ENCODE measurements at regions not wholly inside any gene's neighbourhood (a gene's known extent, or its start where the extent isn't known, plus 50 kb on each side); places are given as distances from the start of the nearest gene placed in this dataset.

GRCh38 chr6:14462566-14462965, 345.0 kb downstream of the CD83 start:
- H3K4me3 Mint-ChIP-seq, result no peak overlapping the region
- H3K4me1 Mint-ChIP-seq (ENCODE audit: low read depth), result peaks cover 17% of the 10 kb centered on the region
- H3K27ac Mint-ChIP-seq, result no peak overlapping the region
- H3K27me3 Mint-ChIP-seq (ENCODE audit: low read depth), result no peaks in the 10 kb centered on the region
- DNase-seq (ENCODE audit: low spot score), result no peak
- H3K9me3 Mint-ChIP-seq, result peaks cover 56% of the 10 kb centered on the region
- peaks cover 12% of the 10 kb centered on the region for H3K36me3 Mint-ChIP-seq (ENCODE audit: low read depth)

GRCh38 chr6:14463110-14463509, 345.5 kb downstream of the CD83 start:
- no peak for DNase-seq (ENCODE audit: low spot score)
- Mint-ChIP-seq H3K9me3 (peaks cover 60% of the 10 kb centered on the region), H3K27ac (no peak overlapping the region), H3K36me3 (ENCODE audit: low read depth) (peaks cover 12% of the 10 kb centered on the region), H3K27me3 (ENCODE audit: low read depth) (no peaks in the 10 kb centered on the region), H3K4me3 (no peak overlapping the region), H3K4me1 (ENCODE audit: low read depth) (peaks cover 17% of the 10 kb centered on the region)

- Mint-ChIP-seq H3K4me3 (no peak overlapping the region), H3K27ac (no peak overlapping the region), H3K9me3 (peaks cover 67% of the 10 kb centered on the region), H3K27me3 (ENCODE audit: low read depth) (no peaks in the 10 kb centered on the region), H3K4me1 (ENCODE audit: low read depth) (peaks cover 17% of the 10 kb centered on the region), H3K36me3 (ENCODE audit: low read depth) (peaks cover 16% of the 10 kb centered on the region)
- DNase-seq (ENCODE audit: low spot score), result no peak
These were observed 346.5 kb downstream of the CD83 start for GRCh38 chr6:14464055-14464454.

GRCh38 chr6:14464716-14465115, 347.1 kb downstream of the CD83 start:
- no peaks in the 10 kb centered on the region for H3K27me3 Mint-ChIP-seq (ENCODE audit: low read depth)
- H3K4me3 Mint-ChIP-seq, result no peak overlapping the region
- H3K4me1 Mint-ChIP-seq (ENCODE audit: low read depth), result peaks cover 16% of the 10 kb centered on the region
- peaks cover 71% of the 10 kb centered on the region for H3K9me3 Mint-ChIP-seq
- DNase-seq (ENCODE audit: low spot score), result no peak
- H3K36me3 Mint-ChIP-seq (ENCODE audit: low read depth), result peaks cover 20% of the 10 kb centered on the region
- H3K27ac Mint-ChIP-seq, result no peak overlapping the region

GRCh38 chr6:14466278-14466677, 348.7 kb downstream of the CD83 start:
- Mint-ChIP-seq H3K9me3 (peaks cover 68% of the 10 kb centered on the region), H3K27me3 (ENCODE audit: low read depth) (no peaks in the 10 kb centered on the region), H3K4me1 (ENCODE audit: low read depth) (peaks cover 7% of the 10 kb centered on the region), H3K27ac (no peak overlapping the region), H3K4me3 (no peak overlapping the region), H3K36me3 (ENCODE audit: low read depth) (peaks cover 24% of the 10 kb centered on the region)
- no peak for DNase-seq (ENCODE audit: low spot score)

GRCh38 chr6:14467591-14467990, 350.0 kb downstream of the CD83 start:
- Mint-ChIP-seq H3K27ac (no peak overlapping the region), H3K4me1 (ENCODE audit: low read depth) (peaks cover 7% of the 10 kb centered on the region), H3K27me3 (ENCODE audit: low read depth) (no peaks in the 10 kb centered on the region), H3K9me3 (peaks cover 65% of the 10 kb centered on the region), H3K36me3 (ENCODE audit: low read depth) (peaks cover 21% of the 10 kb centered on the region), H3K4me3 (no peak overlapping the region)
- DNase-seq (ENCODE audit: low spot score), result no peak

GRCh38 chr6:14468647-14469321, 351.2 kb downstream of the CD83 start:
- Mint-ChIP-seq H3K27me3 (ENCODE audit: low read depth) (no peaks in the 10 kb centered on the region), H3K9me3 (peaks cover 60% of the 10 kb centered on the region), H3K4me1 (ENCODE audit: low read depth) (peaks cover 11% of the 10 kb centered on the region), H3K36me3 (ENCODE audit: low read depth) (peaks cover 20% of the 10 kb centered on the region), H3K27ac (no peak overlapping the region), H3K4me3 (no peak overlapping the region)
- DNase-seq (ENCODE audit: low spot score), result no peak

- Mint-ChIP-seq H3K27ac (no peak overlapping the region), H3K36me3 (ENCODE audit: low read depth) (peaks cover 19% of the 10 kb centered on the region), H3K27me3 (ENCODE audit: low read depth) (no peaks in the 10 kb centered on the region), H3K4me1 (ENCODE audit: low read depth) (peaks cover 9% of the 10 kb centered on the region), H3K4me3 (no peak overlapping the region), H3K9me3 (peaks cover 49% of the 10 kb centered on the region)
- no peak for DNase-seq (ENCODE audit: low spot score)
These were observed 352.5 kb downstream of the CD83 start for GRCh38 chr6:14470101-14470500.

GRCh38 chr6:14470671-14471070, 353.1 kb downstream of the CD83 start:
- H3K27ac Mint-ChIP-seq, result no peak overlapping the region
- H3K4me3 Mint-ChIP-seq, result no peak overlapping the region
- peaks cover 9% of the 10 kb centered on the region for H3K4me1 Mint-ChIP-seq (ENCODE audit: low read depth)
- no peak for DNase-seq (ENCODE audit: low spot score)
- H3K9me3 Mint-ChIP-seq, result peaks cover 45% of the 10 kb centered on the region
- H3K36me3 Mint-ChIP-seq (ENCODE audit: low read depth), result peaks cover 19% of the 10 kb centered on the region
- H3K27me3 Mint-ChIP-seq (ENCODE audit: low read depth), result no peaks in the 10 kb centered on the region

GRCh38 chr6:14472255-14472985, 354.8 kb downstream of the CD83 start:
- H3K36me3 Mint-ChIP-seq (ENCODE audit: low read depth), result peaks cover 17% of the 10 kb centered on the region
- H3K4me3 Mint-ChIP-seq, result no peak overlapping the region
- no peak overlapping the region for H3K27ac Mint-ChIP-seq
- peaks cover 35% of the 10 kb centered on the region for H3K9me3 Mint-ChIP-seq
- DNase-seq (ENCODE audit: low spot score), result no peak
- peaks cover 9% of the 10 kb centered on the region for H3K4me1 Mint-ChIP-seq (ENCODE audit: low read depth)
- no peaks in the 10 kb centered on the region for H3K27me3 Mint-ChIP-seq (ENCODE audit: low read depth)

GRCh38 chr6:14472986-14473337, 355.4 kb downstream of the CD83 start:
- Mint-ChIP-seq H3K27ac (no peak overlapping the region), H3K36me3 (ENCODE audit: low read depth) (peaks cover 17% of the 10 kb centered on the region), H3K9me3 (peaks cover 30% of the 10 kb centered on the region), H3K4me1 (ENCODE audit: low read depth) (peaks cover 7% of the 10 kb centered on the region), H3K4me3 (no peak overlapping the region), H3K27me3 (ENCODE audit: low read depth) (no peaks in the 10 kb centered on the region)
- no peak for DNase-seq (ENCODE audit: low spot score)

GRCh38 chr6:14474816-14475215, 357.2 kb downstream of the CD83 start:
- no peaks in the 10 kb centered on the region for H3K27me3 Mint-ChIP-seq (ENCODE audit: low read depth)
- peaks cover 7% of the 10 kb centered on the region for H3K36me3 Mint-ChIP-seq (ENCODE audit: low read depth)
- no peak overlapping the region for H3K27ac Mint-ChIP-seq
- peaks cover 5% of the 10 kb centered on the region for H3K4me1 Mint-ChIP-seq (ENCODE audit: low read depth)
- no peak overlapping the region for H3K4me3 Mint-ChIP-seq
- H3K9me3 Mint-ChIP-seq, result peaks cover 17% of the 10 kb centered on the region
- DNase-seq (ENCODE audit: low spot score), result no peak

- H3K9me3 Mint-ChIP-seq, result peaks cover 14% of the 10 kb centered on the region
- no peak overlapping the region for H3K4me3 Mint-ChIP-seq
- peaks cover 5% of the 10 kb centered on the region for H3K4me1 Mint-ChIP-seq (ENCODE audit: low read depth)
- no peaks in the 10 kb centered on the region for H3K27me3 Mint-ChIP-seq (ENCODE audit: low read depth)
- peaks cover 4% of the 10 kb centered on the region for H3K36me3 Mint-ChIP-seq (ENCODE audit: low read depth)
- no peak overlapping the region for H3K27ac Mint-ChIP-seq
- DNase-seq (ENCODE audit: low spot score), result no peak
These were observed 357.7 kb downstream of the CD83 start for GRCh38 chr6:14475306-14475705.

GRCh38 chr6:14476793-14477531, 359.4 kb downstream of the CD83 start:
- no peak for DNase-seq (ENCODE audit: low spot score)
- peaks cover 12% of the 10 kb centered on the region for H3K9me3 Mint-ChIP-seq

More at GRCh38 chr6:14476793-14477531, 359.4 kb downstream of the CD83 start:
- H3K27ac Mint-ChIP-seq, result no peak overlapping the region
- no peak overlapping the region for H3K4me3 Mint-ChIP-seq
- no peaks in the 10 kb centered on the region for H3K27me3 Mint-ChIP-seq (ENCODE audit: low read depth)
- peaks cover 5% of the 10 kb centered on the region for H3K4me1 Mint-ChIP-seq (ENCODE audit: low read depth)
- H3K36me3 Mint-ChIP-seq (ENCODE audit: low read depth), result no peaks in the 10 kb centered on the region

Measured in T-helper 2 cell treated with Interferon-gamma antibody and Interleukin-4, amounts not matched to agents 5 μg/mL and 100 μg/mL, for 36 hours (primary cell).